NCI-H446 treated with DMSO at 0.1 percent for 48 hours (cell line): ENCODE measurements at regions not wholly inside any gene's neighbourhood (a gene's known extent, or its start where the extent isn't known, plus 50 kb on each side); places are given as distances from the start of the nearest gene placed in this dataset.
"Not testable (repeated sequence)": the region's sequence is repeated elsewhere in the genome, so short reads cannot be mapped to it uniquely, and the experiment has no call there.

Experiments
- DNase-seq: peaks from one replicate; lab custom pipeline; 2025; lab: John Stamatoyannopoulos, UW

- no peak for DNase-seq
Observed at GRCh38 chr5:7218141-7218540, 177.8 kb upstream of the ADCY2 start.

- DNase-seq = no peak
Observed at GRCh38 chr5:7220156-7220555, 175.8 kb upstream of the ADCY2 start.

- no peak for DNase-seq
Observed at GRCh38 chr5:7221041-7221440, 174.9 kb upstream of the ADCY2 start.

GRCh38 chr5:7225826-7226225 is 170.1 kb upstream of the ADCY2 start:
- DNase-seq = no peak

- no peak for DNase-seq
Observed at GRCh38 chr5:7242118-7242710, 153.7 kb upstream of the ADCY2 start.

- DNase-seq = no peak
Observed at GRCh38 chr5:7244208-7244607, 151.7 kb upstream of the ADCY2 start.

GRCh38 chr5:7245121-7245651 is 150.8 kb upstream of the ADCY2 start:
- DNase-seq = no peak

- no peak for DNase-seq
Observed at GRCh38 chr5:7246287-7246686, 149.7 kb upstream of the ADCY2 start.

DNA sequence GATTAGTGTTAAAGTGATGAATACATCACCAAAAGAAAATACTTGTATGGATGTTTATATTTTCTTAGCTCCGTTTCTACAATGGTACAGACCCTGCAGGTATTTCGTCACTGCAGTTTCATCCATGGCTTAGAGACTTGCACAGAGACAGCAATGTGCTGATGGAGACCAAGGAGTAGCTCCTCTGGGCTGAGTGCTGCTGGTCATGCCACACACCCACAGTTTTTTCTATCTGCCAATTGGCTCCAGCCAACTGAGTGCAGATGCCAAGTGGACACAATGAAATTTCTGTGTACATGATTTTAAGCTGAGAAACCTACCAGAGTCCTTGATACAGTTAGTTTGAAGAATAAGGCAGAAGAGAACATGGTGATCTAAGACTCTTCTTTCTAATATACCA is 145.9 kb upstream of the ADCY2 start:
- DNase-seq = no peak

- no peak for DNase-seq
Observed at GRCh38 chr5:7250611-7251010, 145.3 kb upstream of the ADCY2 start.

DNA sequence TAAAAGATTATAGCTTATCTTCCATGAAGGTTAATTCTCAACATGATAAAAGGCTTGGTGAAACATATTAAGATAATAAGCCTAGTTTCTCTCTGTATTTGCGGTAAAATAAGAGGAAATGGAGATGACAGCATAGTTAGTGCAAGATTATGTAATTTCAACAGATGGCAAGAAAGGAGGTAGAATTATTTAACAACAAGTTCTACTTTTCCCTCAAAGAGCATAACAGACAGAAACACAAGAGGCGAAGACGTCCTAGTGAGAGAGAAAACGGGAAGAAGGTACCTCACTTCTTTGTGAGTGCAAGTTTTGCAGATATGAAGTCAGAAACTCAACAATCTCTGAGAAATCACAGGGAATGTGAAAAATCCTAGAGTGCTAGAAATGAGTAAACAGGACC is 144.8 kb upstream of the ADCY2 start:
- DNase-seq = no peak

DNA sequence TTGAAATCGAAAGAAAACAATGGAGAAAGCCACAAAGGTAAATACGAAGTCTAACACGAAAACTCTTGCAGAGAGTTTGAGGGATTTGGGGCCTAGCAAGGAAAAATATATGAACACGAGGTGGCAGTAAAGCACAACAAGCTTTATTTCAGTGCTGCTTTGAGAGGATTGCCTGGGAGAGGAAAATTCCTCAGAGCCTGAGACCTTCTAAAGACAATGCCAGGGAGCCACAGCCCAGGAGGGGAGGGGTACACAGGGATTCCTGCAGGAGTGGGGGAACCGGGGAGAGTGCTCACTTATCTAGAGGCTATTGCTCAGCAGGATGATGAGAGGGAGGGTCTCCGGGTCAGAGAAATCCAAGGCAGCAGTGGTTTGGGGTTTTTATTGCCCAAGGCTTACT is 134.9 kb upstream of the ADCY2 start:
- DNase-seq = no peak

GRCh38 chr5:7261900-7262299 is 134.0 kb upstream of the ADCY2 start:
- no peak for DNase-seq

DNA sequence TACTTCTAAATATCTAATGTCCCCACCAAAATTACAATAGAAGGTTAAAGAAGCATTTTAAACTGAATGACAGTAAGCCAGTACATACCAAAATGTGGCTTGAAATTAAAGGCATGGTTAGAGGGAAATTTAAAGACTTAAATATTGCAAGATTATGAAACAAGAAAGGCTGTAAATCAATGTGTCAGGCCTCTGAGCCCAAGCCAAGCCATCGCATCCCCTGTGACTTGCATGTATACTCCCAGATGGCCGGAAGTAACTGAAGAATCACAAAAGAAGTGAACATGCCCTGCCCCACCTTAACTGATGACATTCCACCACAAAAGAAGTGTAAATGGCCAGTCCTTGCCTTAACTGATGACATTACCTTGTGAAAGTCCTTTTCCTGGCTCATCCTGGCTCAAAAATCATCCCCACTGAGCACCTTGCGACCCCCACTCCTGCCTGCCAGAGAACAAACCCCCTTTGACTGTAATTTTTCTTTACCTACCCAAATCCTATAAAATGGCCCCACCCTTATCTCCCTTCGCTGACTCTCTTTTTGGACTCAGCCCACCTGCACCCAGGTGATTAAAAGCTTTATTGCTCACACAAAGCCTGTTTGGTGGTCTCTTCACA is 132.4 kb upstream of the ADCY2 start:
- DNase-seq = not testable (repeated sequence)

DNA sequence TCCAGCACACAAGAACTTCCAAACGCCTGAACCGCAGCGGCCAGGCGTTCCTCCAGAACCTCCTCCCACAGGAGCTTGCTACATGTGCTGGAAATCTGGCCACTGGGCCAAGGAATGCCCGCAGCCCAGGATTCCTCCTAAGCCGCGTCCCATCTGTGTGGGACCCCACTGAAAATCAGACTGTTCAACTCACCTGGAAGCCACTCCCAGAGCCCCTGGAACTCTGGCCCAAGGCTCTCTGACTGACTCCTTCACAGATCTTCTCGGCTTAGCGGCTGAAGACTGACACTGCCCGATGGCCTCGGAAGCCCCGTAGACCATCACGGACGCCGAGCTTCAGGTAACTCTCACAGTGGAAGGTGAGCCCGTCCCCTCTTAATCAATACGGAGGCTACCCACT is 130.2 kb upstream of the ADCY2 start:
- not testable (repeated sequence) for DNase-seq

DNA sequence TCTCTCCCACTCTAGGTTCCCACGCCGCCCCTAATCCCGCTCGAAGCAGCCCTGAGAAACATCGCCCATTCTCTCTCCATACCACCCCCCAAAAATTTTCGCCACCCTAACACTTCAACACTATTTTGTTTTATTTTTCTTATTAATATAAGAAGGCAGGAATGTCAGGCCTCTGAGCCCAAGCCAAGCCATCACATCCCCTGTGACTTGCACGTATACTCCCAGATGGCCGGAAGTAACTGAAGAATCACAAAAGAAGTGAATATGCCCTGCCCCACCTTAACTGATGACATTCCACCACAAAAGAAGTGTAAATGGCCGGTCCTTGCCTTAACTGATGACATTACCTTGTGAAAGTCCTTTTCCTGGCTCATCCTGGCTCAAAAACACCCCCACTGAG is 127.2 kb upstream of the ADCY2 start:
- DNase-seq = not testable (repeated sequence)

DNA sequence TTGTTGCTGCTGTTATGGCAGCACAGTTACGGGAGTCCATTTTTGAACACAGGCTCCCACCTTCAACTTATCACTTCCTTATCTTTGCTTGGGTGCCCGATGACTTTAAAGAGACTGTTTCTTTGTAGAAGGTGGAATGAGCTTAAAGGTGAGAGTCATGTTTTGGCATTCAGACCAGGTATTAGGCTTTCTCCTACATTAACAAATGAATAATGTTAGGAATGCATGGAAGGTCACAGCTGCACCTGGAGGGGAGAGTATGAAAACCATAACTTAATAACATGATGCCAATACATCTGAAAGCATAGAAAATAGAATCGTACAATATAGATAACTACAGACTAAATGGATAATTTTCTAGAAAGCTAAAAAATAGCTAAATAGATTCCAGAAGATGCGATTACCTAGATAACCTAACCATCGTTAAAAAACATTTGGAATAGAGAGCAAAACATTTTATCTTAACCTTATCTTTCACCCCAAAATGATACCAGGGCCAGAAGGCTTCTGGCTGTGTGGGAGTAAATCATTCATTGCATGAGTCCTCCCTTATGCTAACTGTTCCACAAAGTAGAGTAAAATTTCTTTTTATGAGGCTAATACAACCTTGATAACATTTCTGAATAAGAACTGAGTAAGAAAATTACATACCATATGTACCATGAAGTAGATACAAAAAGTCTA is 126.2 kb upstream of the ADCY2 start:
- no peak for DNase-seq

DNA sequence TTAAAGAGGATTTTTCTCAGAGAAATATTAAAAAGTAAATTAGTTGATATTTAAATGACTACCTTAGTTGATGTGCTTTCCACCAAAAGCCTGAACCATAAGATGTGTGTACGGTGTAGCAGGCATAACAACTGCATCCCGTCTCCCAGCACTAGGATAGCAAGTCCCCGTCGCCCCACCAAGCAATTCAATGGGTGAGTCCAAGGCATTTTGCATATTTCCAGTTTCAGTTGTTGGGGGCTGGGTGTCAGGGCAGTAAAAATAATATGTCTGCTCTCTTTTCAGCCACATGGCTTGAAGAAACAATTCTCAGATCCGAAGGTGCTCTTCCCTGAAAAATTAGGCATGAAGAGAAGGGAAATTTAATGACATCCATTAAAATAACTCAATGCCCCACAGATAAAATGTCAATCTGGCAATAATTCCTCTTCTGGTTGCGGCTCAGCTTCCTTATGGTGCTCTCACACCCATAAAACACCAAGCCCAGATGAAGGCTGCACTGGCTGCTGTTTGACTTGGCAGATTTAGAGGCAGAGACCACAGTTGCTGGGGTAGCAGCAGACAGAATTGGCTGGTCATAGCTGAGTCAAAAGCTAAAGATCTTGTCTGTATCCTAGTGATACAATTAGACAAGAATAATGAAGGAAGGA is 124.4 kb upstream of the ADCY2 start:
- DNase-seq = no peak

GRCh38 chr5:7272408-7272965 is 123.5 kb upstream of the ADCY2 start:
- DNase-seq = no peak

DNA sequence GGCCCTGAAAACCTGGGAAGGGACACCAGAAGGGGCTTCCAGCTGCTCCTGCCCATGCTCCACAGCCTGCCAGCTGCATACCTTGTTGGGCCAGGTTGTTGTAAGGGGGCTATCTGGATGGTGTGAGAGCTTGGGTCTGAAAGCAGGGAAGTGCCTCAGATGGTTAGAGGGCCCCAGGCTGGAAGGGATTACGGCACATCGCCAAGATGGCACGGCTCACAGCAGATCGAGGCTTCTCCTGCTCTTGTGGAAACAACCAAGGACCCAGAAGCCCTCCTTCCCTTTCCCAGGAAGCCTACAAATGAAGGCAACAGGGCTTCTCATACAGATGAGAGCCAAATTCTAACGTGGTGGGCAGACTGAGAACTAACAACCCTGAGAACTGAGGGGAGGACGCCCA is 121.7 kb upstream of the ADCY2 start:
- no peak for DNase-seq

DNA sequence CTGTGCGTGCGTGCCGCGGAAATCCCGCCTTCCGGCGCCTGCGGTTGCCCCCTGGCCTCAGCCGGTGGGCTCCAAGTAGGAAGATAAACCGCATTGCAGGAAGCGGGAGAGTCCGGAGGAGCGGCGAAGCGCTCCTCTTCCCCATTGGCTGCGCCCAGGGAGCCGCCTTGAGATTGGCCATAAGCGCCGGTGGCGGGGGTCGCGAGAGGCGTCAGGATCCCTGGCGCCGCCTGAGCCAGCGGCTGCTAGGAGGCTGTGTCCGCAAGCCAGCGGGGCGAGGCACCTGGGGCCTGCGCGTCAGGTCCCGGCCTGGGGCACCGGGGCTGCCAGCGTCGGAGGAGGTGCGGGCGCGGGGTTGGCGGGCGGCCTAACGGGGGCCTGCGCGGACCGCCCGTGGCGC is 106.3 kb upstream of the ADCY2 start:
- DNase-seq = not testable (repeated sequence)

DNA sequence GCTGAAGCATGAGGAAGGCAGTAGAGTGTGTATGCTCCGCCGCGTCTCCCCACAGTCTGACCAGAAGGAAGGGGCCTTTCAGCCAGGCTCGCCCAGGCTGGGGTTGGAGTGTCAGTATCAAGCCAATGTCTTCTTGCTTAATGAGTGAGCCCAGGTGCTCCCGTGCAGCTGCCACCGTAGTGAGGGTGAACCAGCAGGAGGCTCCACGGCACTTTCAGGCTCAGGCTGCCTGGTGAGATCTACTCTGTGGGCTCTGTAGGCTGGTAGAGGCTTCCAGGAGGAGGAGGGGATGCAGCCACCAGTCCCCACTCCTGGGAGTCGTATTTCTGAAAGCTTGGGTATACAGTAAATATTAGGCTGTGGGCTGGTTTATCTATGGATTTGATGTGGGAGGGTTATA is 98.1 kb upstream of the ADCY2 start:
- not testable (repeated sequence) for DNase-seq

- DNase-seq = not testable (repeated sequence)
Observed at GRCh38 chr5:7299731-7300130, 96.2 kb upstream of the ADCY2 start.
